Mucosa of stomach (tissue), 1 donor: ENCODE measurements at regions not wholly inside any gene's neighbourhood (a gene's known extent, or its start where the extent isn't known, plus 50 kb on each side); places are given as distances from the start of the nearest gene placed in this dataset.

ENCODE experiments used
- H3K27me3 ChIP-seq: one replicate; pipeline ENCODE4 v1.7.0; 2013; ENCODE audit warnings: mild to moderate bottlenecking, low read length; ENCODE audit not compliant: control insufficient read depth, insufficient read depth
- H3K36me3 ChIP-seq: one replicate; pipeline ENCODE4 v1.7.0; 2013; ENCODE audit warnings: low read length; ENCODE audit not compliant: control insufficient read depth, insufficient read depth
- H3K4me1 ChIP-seq: one replicate; pipeline ENCODE4 v1.7.0; 2013; ENCODE audit warnings: mild to moderate bottlenecking, low read length; ENCODE audit not compliant: control insufficient read depth, insufficient read depth
- H3K4me3 ChIP-seq: one replicate; pipeline ENCODE4 v1.7.0; 2013; ENCODE audit warnings: low read length
- H3K9ac ChIP-seq: one replicate; pipeline ENCODE4 v1.7.0; 2013; ENCODE audit warnings: mild to moderate bottlenecking, low read length, moderate library complexity
- H3K9me3 ChIP-seq: one replicate; pipeline ENCODE4 v1.7.0; 2013; ENCODE audit warnings: mild to moderate bottlenecking, low read length, moderate library complexity; ENCODE audit not compliant: control insufficient read depth
- donor health status: Pancreatic carcinoma.

GRCh38 chr6:21891080-21891479 is 297.5 kb downstream of the SOX4 start:
- no peaks in the 10 kb centered on the region for H3K9me3 ChIP-seq
- H3K4me3 ChIP-seq, result no peak overlapping the region
- H3K27me3 ChIP-seq, result no peaks in the 10 kb centered on the region
- no peaks in the 10 kb centered on the region for H3K36me3 ChIP-seq
- H3K4me1 ChIP-seq, result peaks cover 6% of the 10 kb centered on the region
- no peak overlapping the region for H3K9ac ChIP-seq

DNA sequence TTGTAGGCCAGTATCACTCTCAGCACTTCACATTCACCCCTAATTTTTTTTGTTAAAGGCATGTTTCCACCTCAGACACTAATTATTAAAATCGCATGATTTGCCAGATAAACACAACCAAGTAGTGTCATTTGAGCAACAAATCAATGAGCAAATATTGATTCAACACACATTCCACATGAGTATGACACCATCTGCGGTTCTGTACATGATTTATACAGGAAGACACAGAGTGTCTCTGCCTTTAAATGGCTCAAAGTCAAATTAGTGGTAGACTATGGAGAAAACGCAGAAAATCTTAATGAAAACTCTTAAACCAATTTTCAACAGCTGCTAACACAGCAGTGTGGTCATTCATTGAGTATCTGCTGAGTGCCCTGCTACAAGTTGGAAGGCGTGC is 300.2 kb downstream of the SOX4 start:
- no peaks in the 10 kb centered on the region for H3K4me1 ChIP-seq
- H3K27me3 ChIP-seq, result no peaks in the 10 kb centered on the region

GRCh38 chr6:21895555-21895954 is 302.0 kb downstream of the SOX4 start:
- Histone ChIP-seq H3K9me3 (no peaks in the 10 kb centered on the region), H3K4me3 (no peak overlapping the region), H3K9ac (no peak overlapping the region), H3K27me3 (no peaks in the 10 kb centered on the region), H3K4me1 (no peaks in the 10 kb centered on the region), H3K36me3 (no peaks in the 10 kb centered on the region)

More for the DNA sequence above, 300.2 kb downstream of the SOX4 start:
- no peak overlapping the region for H3K4me3 ChIP-seq
- no peaks in the 10 kb centered on the region for H3K36me3 ChIP-seq
- H3K9me3 ChIP-seq, result no peaks in the 10 kb centered on the region
- no peak overlapping the region for H3K9ac ChIP-seq

- no peaks in the 10 kb centered on the region for H3K9me3 ChIP-seq
- H3K4me3 ChIP-seq, result no peak overlapping the region
- H3K4me1 ChIP-seq, result no peaks in the 10 kb centered on the region
- no peak overlapping the region for H3K9ac ChIP-seq
- H3K27me3 ChIP-seq, result no peaks in the 10 kb centered on the region
- H3K36me3 ChIP-seq, result no peaks in the 10 kb centered on the region
Measured at GRCh38 chr6:21898107-21898796, 304.7 kb downstream of the SOX4 start.

- no peak overlapping the region for H3K4me3 ChIP-seq
- no peaks in the 10 kb centered on the region for H3K36me3 ChIP-seq
- no peaks in the 10 kb centered on the region for H3K9me3 ChIP-seq
- H3K4me1 ChIP-seq, result no peaks in the 10 kb centered on the region
- H3K27me3 ChIP-seq, result no peaks in the 10 kb centered on the region
- no peak overlapping the region for H3K9ac ChIP-seq
Measured at GRCh38 chr6:21899708-21900107, 306.2 kb downstream of the SOX4 start.

GRCh38 chr6:21900730-21901129 is 307.2 kb downstream of the SOX4 start:
- Histone ChIP-seq H3K36me3 (no peaks in the 10 kb centered on the region), H3K4me1 (no peaks in the 10 kb centered on the region), H3K9me3 (no peaks in the 10 kb centered on the region), H3K4me3 (no peak overlapping the region), H3K27me3 (no peaks in the 10 kb centered on the region), H3K9ac (no peak overlapping the region)

- Histone ChIP-seq H3K4me3 (no peak overlapping the region), H3K9me3 (no peaks in the 10 kb centered on the region), H3K9ac (no peak overlapping the region), H3K4me1 (no peaks in the 10 kb centered on the region), H3K36me3 (no peaks in the 10 kb centered on the region), H3K27me3 (no peaks in the 10 kb centered on the region)
Measured at GRCh38 chr6:21902628-21903169, 309.1 kb downstream of the SOX4 start.

GRCh38 chr6:21905531-21905930 is 312.0 kb downstream of the SOX4 start:
- Histone ChIP-seq H3K4me1 (no peaks in the 10 kb centered on the region), H3K4me3 (no peak overlapping the region), H3K27me3 (no peaks in the 10 kb centered on the region), H3K9ac (no peak overlapping the region), H3K9me3 (no peaks in the 10 kb centered on the region), H3K36me3 (no peaks in the 10 kb centered on the region)

DNA sequence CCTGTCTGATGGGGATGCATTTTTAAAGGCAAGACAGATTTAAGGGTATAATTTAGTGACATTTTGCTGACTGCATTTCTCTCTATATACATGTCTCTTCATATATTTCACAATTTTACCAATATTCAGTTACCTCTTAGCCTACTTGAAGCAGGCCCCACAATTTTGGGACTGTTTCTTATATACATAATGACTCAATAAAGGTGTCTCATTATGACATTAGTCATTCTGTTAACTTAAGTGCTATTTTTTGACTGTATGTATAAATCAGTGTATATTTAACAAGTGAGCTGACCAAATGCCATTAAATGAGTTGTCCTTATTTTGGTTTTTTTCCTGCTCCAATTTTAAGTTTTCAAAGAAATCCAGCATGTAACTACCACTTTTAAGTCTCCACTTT is 313.3 kb downstream of the SOX4 start:
- no peaks in the 10 kb centered on the region for H3K27me3 ChIP-seq
- no peaks in the 10 kb centered on the region for H3K4me1 ChIP-seq
- no peak overlapping the region for H3K4me3 ChIP-seq
- H3K36me3 ChIP-seq, result no peaks in the 10 kb centered on the region
- no peak overlapping the region for H3K9ac ChIP-seq
- no peaks in the 10 kb centered on the region for H3K9me3 ChIP-seq

- no peaks in the 10 kb centered on the region for H3K27me3 ChIP-seq
- H3K4me3 ChIP-seq, result no peak overlapping the region
- no peaks in the 10 kb centered on the region for H3K9me3 ChIP-seq
- no peaks in the 10 kb centered on the region for H3K4me1 ChIP-seq
- H3K9ac ChIP-seq, result no peak overlapping the region
- H3K36me3 ChIP-seq, result no peaks in the 10 kb centered on the region
Measured at GRCh38 chr6:21907291-21907690, 313.7 kb downstream of the SOX4 start.

- H3K4me1 ChIP-seq, result no peaks in the 10 kb centered on the region
- no peaks in the 10 kb centered on the region for H3K27me3 ChIP-seq
- H3K4me3 ChIP-seq, result no peak overlapping the region
- H3K9me3 ChIP-seq, result no peaks in the 10 kb centered on the region
- no peaks in the 10 kb centered on the region for H3K36me3 ChIP-seq
- no peak overlapping the region for H3K9ac ChIP-seq
Measured at GRCh38 chr6:21908161-21908848, 314.8 kb downstream of the SOX4 start.

DNA sequence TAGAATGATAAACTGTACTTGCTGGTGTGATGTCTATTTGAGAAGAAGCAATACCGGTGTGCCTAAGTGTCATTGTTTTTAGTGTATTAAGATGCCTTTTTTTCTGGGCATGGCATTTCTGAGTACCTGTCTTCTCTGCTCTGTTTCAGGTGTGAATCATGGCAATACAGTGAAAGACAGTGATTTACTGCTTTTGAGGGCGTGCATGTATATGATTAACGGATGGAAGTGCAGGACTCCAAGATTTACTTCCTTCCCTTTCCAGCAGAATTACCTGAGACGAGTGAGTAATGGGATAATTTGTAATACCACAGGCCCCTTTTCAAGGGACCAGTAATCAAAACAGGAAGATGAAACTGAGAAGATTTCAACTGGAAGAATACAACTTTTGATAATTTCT is 315.8 kb downstream of the SOX4 start:
- Histone ChIP-seq H3K36me3 (no peaks in the 10 kb centered on the region), H3K27me3 (no peaks in the 10 kb centered on the region), H3K9me3 (no peaks in the 10 kb centered on the region), H3K4me3 (no peak overlapping the region), H3K9ac (no peak overlapping the region), H3K4me1 (peaks cover 1% of the 10 kb centered on the region)
